Mammary epithelial cell (primary cell): ENCODE measurements at regions not wholly inside any gene's neighbourhood (a gene's known extent, or its start where the extent isn't known, plus 50 kb on each side); places are given as distances from the start of the nearest gene placed in this dataset.

Experiments used
- CTCF ChIP-seq, 2 donors: IDR thresholded peaks in 1 of 2; conservative IDR thresholded peaks in 1 of 2; 2 replicates each; pipeline ENCODE4 v1.5.1; 2011 to 2012; ENCODE audit warnings: inconsistent platforms in 2 of 2, low read length in 2 of 2, mild to moderate bottlenecking in 2 of 2, control low read depth in 1 of 2, low read depth in 1 of 2; ENCODE audit not compliant: insufficient read depth in 1 of 2; ENCODE audit errors: extremely low read depth in 1 of 2
- EZH2 ChIP-seq: IDR thresholded peaks from 2 replicates; pipeline ENCODE4 v1.6.1; 2012; ENCODE audit warnings: low read length, inconsistent platforms, borderline replicate concordance

- no peak for TF ChIP-seq CTCF (conservative IDR thresholded peaks at IDR 0.05 in 1 of 2, IDR thresholded peaks at IDR 0.05 in 1 of 2; ENCODE audit: extremely low read depth in 1 of 2, insufficient read depth in 1 of 2, low read depth in 1 of 2, low read length in 2 of 2)
- TF ChIP-seq EZH2 = no peak
These were observed 110.0 kb upstream of the ARPP21 start for GRCh38 chr3:35529337-35529736.
